K562 (cell line): ENCODE measurements at regions not wholly inside any gene's neighbourhood (a gene's known extent, or its start where the extent isn't known, plus 50 kb on each side); places are given as distances from the start of the nearest gene placed in this dataset.

Experiments
- ATAC-seq: fragments of 200-7000 bp; cut with Tn5 transposase; 3 replicates; pipeline ENCODE4 v1.9.1; 2020; ENCODE audit warnings: moderate library complexity
- BruUV-seq: library from RNA; stranded (reverse); fragments of 400-500 nt; replicated peaks from 2 replicates; lab custom pipeline; 2021; lab: Mats Ljungman, UMichigan
- CTCF ChIA-PET: fragments of 300-600 bp; formaldehyde crosslinking; extraction: SDS; loops from one replicate; lab custom pipeline; 2021; ENCODE audit warnings: low intra/inter-chr PET ratio; lab: Yijun Ruan, JAX
- POLR2A ChIA-PET: fragments of 300-600, 350-650 bp; sonication (Branson Sonifier 250); formaldehyde crosslinking; extraction: SDS; loops from one replicate; lab custom pipeline; 2021; ENCODE audit warnings: antibody characterized with exemption, inconsistent platforms; lab: Yijun Ruan, JAX
- DNase-seq, 4 experiments: peaks; one replicate each; pipeline versions ENCODE4 v3.0.0 to v3.0.0-alpha.2; 2011 to 2018; ENCODE audit warnings: low spot score in 3 of 4, mixed read lengths in 3 of 4; ENCODE audit errors: extremely low read depth in 1 of 4
- FAIRE-seq: peaks from 2 replicates; lab custom pipeline; 2011; peaks lifted over from hg19 to GRCh38; lab: Jason Lieb, UNC
- H2AFZ ChIP-seq: 2 replicates; pipeline ENCODE4 v1.6.0; 2011; ENCODE audit warnings: low read depth, low read length, control low read depth, inconsistent platforms
- H3K27ac ChIP-seq: fragments of 200-600 bp; 3 replicates; pipeline ENCODE4 v1.8.0; 2011; ENCODE audit warnings: low read depth, mild to moderate bottlenecking, control low read depth, inconsistent platforms, low read length, moderate library complexity, mixed read lengths; ENCODE audit errors: extremely low read depth
- H3K27me3 ChIP-seq, 2 experiments: fragments of 300-600 bp in 1 of 2; 2 replicates in 1 of 2; 3 replicates in 1 of 2; pipeline versions ENCODE4 v1.6.0 to v1.8.0; 2011; ENCODE audit warnings: inconsistent platforms in 2 of 2, low read length in 2 of 2, mild to moderate bottlenecking in 1 of 2, mixed read lengths in 1 of 2, moderate library complexity in 1 of 2; ENCODE audit not compliant: control insufficient read depth in 2 of 2, insufficient read depth in 2 of 2
- H3K36me3 ChIP-seq: fragments of 300-600 bp; 3 replicates; pipeline ENCODE4 v1.8.0; 2011; ENCODE audit warnings: mild to moderate bottlenecking, low read length, inconsistent platforms; ENCODE audit not compliant: control insufficient read depth, insufficient read depth
- H3K4me1 ChIP-seq, 2 experiments: fragments of 200-600 bp in 1 of 2; replicated peaks in 1 of 2; 2 replicates in 1 of 2; 3 replicates in 1 of 2; pipeline versions ENCODE4 v1.5.1 to v1.8.0; 2011; ENCODE audit warnings: inconsistent platforms in 2 of 2, low read length in 2 of 2, mild to moderate bottlenecking in 1 of 2, mixed read lengths in 1 of 2, moderate library complexity in 1 of 2; ENCODE audit not compliant: control insufficient read depth in 2 of 2, insufficient read depth in 2 of 2
- H3K4me2 ChIP-seq: 2 replicates; pipeline ENCODE4 v1.6.1; 2011; ENCODE audit warnings: low read length, control low read depth, inconsistent platforms, mixed read lengths; ENCODE audit not compliant: insufficient read depth
- H3K4me3 ChIP-seq: fragments of 200-600 bp; sonication (generic), shearing (Covaris generic); 2 replicates; pipeline ENCODE4 v1.5.1; 2016; ENCODE audit warnings: control low read depth, inconsistent platforms
- H3K79me2 ChIP-seq: fragments of 200-600 bp; 3 replicates; pipeline ENCODE4 v1.8.0; 2011; ENCODE audit warnings: low read length, inconsistent platforms; ENCODE audit not compliant: control insufficient read depth, insufficient read depth
- H3K9ac ChIP-seq, 2 experiments: 2 replicates each; pipeline versions ENCODE4 v1.6.0 to v1.6.1; 2011; ENCODE audit warnings: low read depth in 2 of 2, low read length in 2 of 2, control low read depth in 1 of 2, inconsistent platforms in 1 of 2, mild to moderate bottlenecking in 1 of 2, mixed read lengths in 1 of 2; ENCODE audit not compliant: insufficient read depth in 1 of 2
- H3K9me1 ChIP-seq: one replicate; pipeline ENCODE4 v1.6.0; 2011; ENCODE audit warnings: inconsistent platforms, mild to moderate bottlenecking, low read length, moderate library complexity; ENCODE audit not compliant: control insufficient read depth, insufficient read depth
- H3K9me3 ChIP-seq: replicated peaks from 2 replicates; pipeline ENCODE4 v1.5.1; 2011; ENCODE audit warnings: low read depth, low read length, inconsistent platforms; ENCODE audit not compliant: control insufficient read depth, insufficient read depth
- H4K20me1 ChIP-seq: replicated peaks from 2 replicates; pipeline ENCODE4 v1.6.1; 2011; ENCODE audit warnings: low read length, inconsistent platforms, mixed read lengths; ENCODE audit not compliant: control insufficient read depth, insufficient read depth
- MTA1 ChIP-seq: fragments of 450-650 bp; IDR thresholded peaks from 2 replicates; pipeline ENCODE4 v1.6.1; 2017; ENCODE audit warnings: borderline replicate concordance
- NCOR1 ChIP-seq: fragments of 450-650 bp; IDR thresholded peaks from 2 replicates; pipeline ENCODE4 v1.6.1; 2016; ENCODE audit warnings: mild to moderate bottlenecking, moderate library complexity
- SETDB1 ChIP-seq: IDR thresholded peaks from one replicate; pipeline ENCODE4 v1.6.1; 2012; ENCODE audit warnings: low read length, control low read depth, inconsistent platforms
- SMAD2 ChIP-seq: fragments of 150-350 bp; IDR thresholded peaks from 2 replicates; pipeline ENCODE4 v1.6.1; 2014; ENCODE audit warnings: low read depth, mild to moderate bottlenecking, low read length
- TRIM24 ChIP-seq, 2 experiments: fragments of 450-650 bp; IDR thresholded peaks; 2 replicates each; pipeline ENCODE4 v1.6.1; 2016
- YBX1 ChIP-seq: fragments of 450-650 bp; IDR thresholded peaks from 2 replicates; pipeline ENCODE4 v1.7.1; 2016; ENCODE audit warnings: mild to moderate bottlenecking
- ZBTB17 ChIP-seq: fragments of 450-650 bp; formaldehyde crosslinking; IDR thresholded peaks from 2 replicates; pipeline ENCODE4 v1.4.0; 2020; ENCODE audit warnings: mild to moderate bottlenecking
- ZNF133 ChIP-seq: fragments of 250-450 bp; sonication (Bioruptor Pico); IDR thresholded peaks from 2 replicates; pipeline ENCODE4 v1.4.0; 2020; ENCODE audit warnings: mild to moderate bottlenecking
- ZNF274 ChIP-seq: IDR thresholded peaks from 2 replicates; pipeline ENCODE4 v1.6.1; 2011; ENCODE audit warnings: low read depth, mild to moderate bottlenecking, low read length, moderate library complexity, borderline replicate concordance
- ZNF408 ChIP-seq: fragments of 250-450 bp; sonication (Bioruptor Pico); IDR thresholded peaks from 2 replicates; pipeline ENCODE4 v1.4.0; 2020; ENCODE audit warnings: low read depth, mild to moderate bottlenecking, moderate library complexity
- ZNF699 ChIP-seq: fragments of 250-450 bp; sonication (Bioruptor Pico); IDR thresholded peaks from 2 replicates; pipeline ENCODE4 v1.8.0; 2021; ENCODE audit warnings: mild to moderate bottlenecking, moderate library complexity; ENCODE audit not compliant: insufficient replicate concordance
- WGBS: fragments of 100-300 bp; shearing (Covaris generic); methylation state at CpG from one replicate; pipeline ENCODE4 v1.1.6; 2016; ENCODE audit warnings: low coverage, mixed read lengths; ENCODE audit not compliant: insufficient coverage; ENCODE audit errors: missing lambda C conversion rate; 5-methylcytosine and 5-hydroxymethylcytosine counted together
- in situ Hi-C: fragments of 300-500 bp; cut with MboI; formaldehyde crosslinking; loops from 4 replicates; pipeline ENCODE4 v1.15.0; 2018; ENCODE audit warnings: inconsistent platforms, mixed read lengths
- intact Hi-C: fragments of 100-400 bp; cut with micrococcal nuclease; formaldehyde crosslinking; loops from 2 replicates; pipeline ENCODE4 v1.14.2; 2022
- TF ChIP-seq, protein P1 (sequence below): fragments of 200-800 bp; sonication (Bioruptor generic); IDR thresholded peaks from 2 replicates; pipeline ENCODE4 v1.6.1; 2016; ENCODE audit warnings: missing genetic modification characterization, missing compliant biosample characterization
- TF ChIP-seq, protein P2 (sequence below): fragments of 250-450 bp; sonication (Bioruptor Pico); IDR thresholded peaks from 2 replicates; pipeline ENCODE4 v1.4.0; 2020

DNA sequence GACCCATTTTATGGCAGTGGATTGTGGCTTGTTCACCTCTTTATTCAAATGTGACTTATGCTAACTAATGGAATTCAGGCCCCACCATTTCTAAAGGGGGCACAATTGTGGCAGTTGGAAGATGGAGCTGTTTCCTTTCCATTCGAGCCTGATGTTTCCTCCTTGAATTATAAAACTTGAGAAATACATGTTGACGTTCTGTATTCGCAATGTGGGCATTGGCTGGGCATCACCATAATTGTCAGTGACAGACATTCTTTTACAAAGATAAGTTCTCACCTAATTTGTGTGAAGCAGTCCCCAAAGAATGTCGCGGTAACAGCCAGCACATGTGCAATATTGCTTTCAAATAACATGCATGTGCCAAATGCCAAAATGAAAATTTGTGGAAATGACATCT is 1070.2 kb upstream of the TENM3 start (continued):
- TF ChIP-seq, protein P1, sequence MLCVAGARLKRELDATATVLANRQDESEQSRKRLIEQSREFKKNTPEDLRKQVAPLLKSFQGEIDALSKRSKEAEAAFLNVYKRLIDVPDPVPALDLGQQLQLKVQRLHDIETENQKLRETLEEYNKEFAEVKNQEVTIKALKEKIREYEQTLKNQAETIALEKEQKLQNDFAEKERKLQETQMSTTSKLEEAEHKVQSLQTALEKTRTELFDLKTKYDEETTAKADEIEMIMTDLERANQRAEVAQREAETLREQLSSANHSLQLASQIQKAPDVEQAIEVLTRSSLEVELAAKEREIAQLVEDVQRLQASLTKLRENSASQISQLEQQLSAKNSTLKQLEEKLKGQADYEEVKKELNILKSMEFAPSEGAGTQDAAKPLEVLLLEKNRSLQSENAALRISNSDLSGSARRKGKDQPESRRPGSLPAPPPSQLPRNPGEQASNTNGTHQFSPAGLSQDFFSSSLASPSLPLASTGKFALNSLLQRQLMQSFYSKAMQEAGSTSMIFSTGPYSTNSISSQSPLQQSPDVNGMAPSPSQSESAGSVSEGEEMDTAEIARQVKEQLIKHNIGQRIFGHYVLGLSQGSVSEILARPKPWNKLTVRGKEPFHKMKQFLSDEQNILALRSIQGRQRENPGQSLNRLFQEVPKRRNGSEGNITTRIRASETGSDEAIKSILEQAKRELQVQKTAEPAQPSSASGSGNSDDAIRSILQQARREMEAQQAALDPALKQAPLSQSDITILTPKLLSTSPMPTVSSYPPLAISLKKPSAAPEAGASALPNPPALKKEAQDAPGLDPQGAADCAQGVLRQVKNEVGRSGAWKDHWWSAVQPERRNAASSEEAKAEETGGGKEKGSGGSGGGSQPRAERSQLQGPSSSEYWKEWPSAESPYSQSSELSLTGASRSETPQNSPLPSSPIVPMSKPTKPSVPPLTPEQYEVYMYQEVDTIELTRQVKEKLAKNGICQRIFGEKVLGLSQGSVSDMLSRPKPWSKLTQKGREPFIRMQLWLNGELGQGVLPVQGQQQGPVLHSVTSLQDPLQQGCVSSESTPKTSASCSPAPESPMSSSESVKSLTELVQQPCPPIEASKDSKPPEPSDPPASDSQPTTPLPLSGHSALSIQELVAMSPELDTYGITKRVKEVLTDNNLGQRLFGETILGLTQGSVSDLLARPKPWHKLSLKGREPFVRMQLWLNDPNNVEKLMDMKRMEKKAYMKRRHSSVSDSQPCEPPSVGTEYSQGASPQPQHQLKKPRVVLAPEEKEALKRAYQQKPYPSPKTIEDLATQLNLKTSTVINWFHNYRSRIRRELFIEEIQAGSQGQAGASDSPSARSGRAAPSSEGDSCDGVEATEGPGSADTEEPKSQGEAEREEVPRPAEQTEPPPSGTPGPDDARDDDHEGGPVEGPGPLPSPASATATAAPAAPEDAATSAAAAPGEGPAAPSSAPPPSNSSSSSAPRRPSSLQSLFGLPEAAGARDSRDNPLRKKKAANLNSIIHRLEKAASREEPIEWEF: no peak
- no peak for TF ChIP-seq ZNF133
- no peak for TF ChIP-seq YBX1

DNA sequence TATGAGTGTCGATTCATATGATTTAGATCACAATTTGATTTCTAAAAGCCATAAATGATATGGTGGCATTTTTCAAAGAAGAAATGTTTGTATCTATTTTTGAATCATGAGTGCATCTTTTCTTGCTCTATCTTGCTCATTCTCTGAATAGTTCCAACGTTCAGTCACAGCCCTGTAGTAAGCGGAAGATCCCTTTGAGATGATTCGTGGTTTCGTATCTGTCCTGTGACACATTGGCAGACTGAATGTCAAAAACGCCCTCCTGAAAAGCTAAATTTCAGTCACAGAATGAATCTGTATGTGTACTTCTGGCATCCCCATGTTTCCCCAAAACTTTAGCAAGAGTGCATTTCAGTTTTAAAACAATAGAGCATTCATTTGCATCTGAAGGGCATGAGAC is 1066.9 kb upstream of the TENM3 start:
- intact Hi-C loops (no loop called here), in situ Hi-C loops (no loop called here)
- no TSS peak for BruUV-seq
- ChIA-PET CTCF (no interaction called here), POLR2A (no interaction called here)
- Histone ChIP-seq H3K9me3 (no peaks in the 10 kb centered on the region), H3K4me1 (no peaks in the 10 kb centered on the region), H3K9ac (no peak overlapping the region), H2AFZ (no peak overlapping the region), H3K4me3 (no peak overlapping the region), H3K36me3 (no peaks in the 10 kb centered on the region), H3K27me3 (no peaks in the 10 kb centered on the region), H3K27ac (no peak overlapping the region), H3K4me2 (no peak overlapping the region), H4K20me1 (no peaks in the 10 kb centered on the region), H3K9me1 (no peaks in the 10 kb centered on the region), H3K79me2 (no peaks in the 10 kb centered on the region)
- no peak for FAIRE-seq
- no peak for ATAC-seq
- 2% methylated on average over 6 of the region's 6 CpGs for WGBS
- DNase-seq: no peak
- TF ChIP-seq ZNF408 (CRISPR knock-in tag) (no peak), ZBTB17 (CRISPR knock-in tag) (no peak), ZNF274 (no peak), NCOR1 (no peak), TRIM24 (IDR thresholded peaks at IDR 0.05) (no peak), MTA1 (no peak), SETDB1 (no peak), ZNF699 (CRISPR knock-in tag) (no peak), SMAD2 (no peak)
- TF ChIP-seq, protein P2, sequence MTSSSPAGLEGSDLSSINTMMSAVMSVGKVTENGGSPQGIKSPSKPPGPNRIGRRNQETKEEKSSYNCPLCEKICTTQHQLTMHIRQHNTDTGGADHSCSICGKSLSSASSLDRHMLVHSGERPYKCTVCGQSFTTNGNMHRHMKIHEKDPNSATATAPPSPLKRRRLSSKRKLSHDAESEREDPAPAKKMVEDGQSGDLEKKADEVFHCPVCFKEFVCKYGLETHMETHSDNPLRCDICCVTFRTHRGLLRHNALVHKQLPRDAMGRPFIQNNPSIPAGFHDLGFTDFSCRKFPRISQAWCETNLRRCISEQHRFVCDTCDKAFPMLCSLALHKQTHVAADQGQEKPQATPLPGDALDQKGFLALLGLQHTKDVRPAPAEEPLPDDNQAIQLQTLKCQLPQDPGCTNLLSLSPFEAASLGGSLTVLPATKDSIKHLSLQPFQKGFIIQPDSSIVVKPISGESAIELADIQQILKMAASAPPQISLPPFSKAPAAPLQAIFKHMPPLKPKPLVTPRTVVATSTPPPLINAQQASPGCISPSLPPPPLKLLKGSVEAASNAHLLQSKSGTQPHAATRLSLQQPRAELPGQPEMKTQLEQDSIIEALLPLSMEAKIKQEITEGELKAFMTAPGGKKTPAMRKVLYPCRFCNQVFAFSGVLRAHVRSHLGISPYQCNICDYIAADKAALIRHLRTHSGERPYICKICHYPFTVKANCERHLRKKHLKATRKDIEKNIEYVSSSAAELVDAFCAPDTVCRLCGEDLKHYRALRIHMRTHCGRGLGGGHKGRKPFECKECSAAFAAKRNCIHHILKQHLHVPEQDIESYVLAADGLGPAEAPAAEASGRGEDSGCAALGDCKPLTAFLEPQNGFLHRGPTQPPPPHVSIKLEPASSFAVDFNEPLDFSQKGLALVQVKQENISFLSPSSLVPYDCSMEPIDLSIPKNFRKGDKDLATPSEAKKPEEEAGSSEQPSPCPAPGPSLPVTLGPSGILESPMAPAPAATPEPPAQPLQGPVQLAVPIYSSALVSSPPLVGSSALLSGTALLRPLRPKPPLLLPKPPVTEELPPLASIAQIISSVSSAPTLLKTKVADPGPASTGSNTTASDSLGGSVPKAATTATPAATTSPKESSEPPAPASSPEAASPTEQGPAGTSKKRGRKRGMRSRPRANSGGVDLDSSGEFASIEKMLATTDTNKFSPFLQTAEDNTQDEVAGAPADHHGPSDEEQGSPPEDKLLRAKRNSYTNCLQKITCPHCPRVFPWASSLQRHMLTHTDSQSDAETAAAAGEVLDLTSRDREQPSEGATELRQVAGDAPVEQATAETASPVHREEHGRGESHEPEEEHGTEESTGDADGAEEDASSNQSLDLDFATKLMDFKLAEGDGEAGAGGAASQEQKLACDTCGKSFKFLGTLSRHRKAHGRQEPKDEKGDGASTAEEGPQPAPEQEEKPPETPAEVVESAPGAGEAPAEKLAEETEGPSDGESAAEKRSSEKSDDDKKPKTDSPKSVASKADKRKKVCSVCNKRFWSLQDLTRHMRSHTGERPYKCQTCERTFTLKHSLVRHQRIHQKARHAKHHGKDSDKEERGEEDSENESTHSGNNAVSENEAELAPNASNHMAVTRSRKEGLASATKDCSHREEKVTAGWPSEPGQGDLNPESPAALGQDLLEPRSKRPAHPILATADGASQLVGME (CRISPR knock-in tag): no peak
